Upper lobe of left lung (tissue), 4 donors: ENCODE measurements at regions not wholly inside any gene's neighbourhood (a gene's known extent, or its start where the extent isn't known, plus 50 kb on each side); places are given as distances from the start of the nearest gene placed in this dataset.

Source experiments
- EP300 ChIP-seq, 4 donors: sonication (generic); formaldehyde crosslinking; IDR thresholded peaks; one replicate each; pipeline ENCODE4 v1.5.1; 2017; ENCODE audit warnings: antibody characterized with exemption in 4 of 4, control low read depth in 2 of 4
- POLR2A ChIP-seq, 4 donors: fragments of 450-650 bp; IDR thresholded peaks; one replicate each; pipeline ENCODE4 v1.5.1; 2016 to 2017; ENCODE audit warnings: antibody characterized with exemption in 4 of 4, mild to moderate bottlenecking in 2 of 4
- TF ChIP-seq, protein P1 (sequence below), 6 experiments: fragments of 450-650 bp in 4 of 6; fragments of 200-600 bp in 2 of 6; sonication (generic) in 2 of 6; IDR thresholded peaks; one replicate each; pipeline ENCODE4 v1.5.1; 2016 to 2019; ENCODE audit warnings: antibody characterized with exemption in 6 of 6

GRCh38 chr5:40227366-40227765, 452.3 kb upstream of the PTGER4 start:
- TF ChIP-seq, protein P1, sequence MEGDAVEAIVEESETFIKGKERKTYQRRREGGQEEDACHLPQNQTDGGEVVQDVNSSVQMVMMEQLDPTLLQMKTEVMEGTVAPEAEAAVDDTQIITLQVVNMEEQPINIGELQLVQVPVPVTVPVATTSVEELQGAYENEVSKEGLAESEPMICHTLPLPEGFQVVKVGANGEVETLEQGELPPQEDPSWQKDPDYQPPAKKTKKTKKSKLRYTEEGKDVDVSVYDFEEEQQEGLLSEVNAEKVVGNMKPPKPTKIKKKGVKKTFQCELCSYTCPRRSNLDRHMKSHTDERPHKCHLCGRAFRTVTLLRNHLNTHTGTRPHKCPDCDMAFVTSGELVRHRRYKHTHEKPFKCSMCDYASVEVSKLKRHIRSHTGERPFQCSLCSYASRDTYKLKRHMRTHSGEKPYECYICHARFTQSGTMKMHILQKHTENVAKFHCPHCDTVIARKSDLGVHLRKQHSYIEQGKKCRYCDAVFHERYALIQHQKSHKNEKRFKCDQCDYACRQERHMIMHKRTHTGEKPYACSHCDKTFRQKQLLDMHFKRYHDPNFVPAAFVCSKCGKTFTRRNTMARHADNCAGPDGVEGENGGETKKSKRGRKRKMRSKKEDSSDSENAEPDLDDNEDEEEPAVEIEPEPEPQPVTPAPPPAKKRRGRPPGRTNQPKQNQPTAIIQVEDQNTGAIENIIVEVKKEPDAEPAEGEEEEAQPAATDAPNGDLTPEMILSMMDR (IDR thresholded peaks at IDR 0.05): no peak
- TF ChIP-seq POLR2A (IDR thresholded peaks at IDR 0.05): no peak
- no peak for TF ChIP-seq EP300 (IDR thresholded peaks at IDR 0.05)
